ENCODE measurements at regions not wholly inside any gene's neighbourhood (a gene's known extent, or its start where the extent isn't known, plus 50 kb on each side); places are given as distances from the start of the nearest gene placed in this dataset.

- BruUV-seq (replicated peaks), result no TSS peak
Measured at GRCh38 chr4:136277741-136278140, 1254.6 kb downstream of the PCDH18 start.

DNA sequence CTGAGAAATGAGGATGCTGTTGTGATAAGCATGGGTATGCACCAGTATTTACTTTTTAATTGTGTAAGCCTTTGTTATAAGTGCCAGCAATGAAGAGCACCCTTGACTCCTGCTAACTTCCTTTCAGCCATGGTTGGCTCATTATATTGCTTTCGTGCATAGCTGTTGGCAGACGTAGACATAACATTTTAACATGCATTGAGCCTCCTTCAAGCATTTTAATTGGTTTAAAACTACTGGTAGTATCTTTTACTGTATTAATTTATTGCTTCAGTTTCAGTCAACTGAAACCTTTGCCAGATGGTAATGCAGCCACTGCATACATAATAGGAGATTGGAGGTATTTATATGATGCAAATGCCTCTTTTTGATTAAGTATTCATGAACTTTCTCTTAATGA is 1285.4 kb downstream of the PCDH18 start:
- TF ChIP-seq SIN3A (IDR thresholded peaks at IDR 0.05; ENCODE audit: borderline replicate concordance, insufficient read depth, low read depth, low read length) (no peak), TCF7L2 (IDR thresholded peaks at IDR 0.05; ENCODE audit: low read depth, low read length) (no peak), POLR2AphosphoS5 (IDR thresholded peaks at IDR 0.05; ENCODE audit: low read depth, low read length) (no peak), REST (IDR thresholded peaks at IDR 0.05; ENCODE audit: insufficient read depth in 1 of 2, low read depth in 2 of 2, low read length in 1 of 2) (no peak)
- TF ChIP-seq, protein P1, sequence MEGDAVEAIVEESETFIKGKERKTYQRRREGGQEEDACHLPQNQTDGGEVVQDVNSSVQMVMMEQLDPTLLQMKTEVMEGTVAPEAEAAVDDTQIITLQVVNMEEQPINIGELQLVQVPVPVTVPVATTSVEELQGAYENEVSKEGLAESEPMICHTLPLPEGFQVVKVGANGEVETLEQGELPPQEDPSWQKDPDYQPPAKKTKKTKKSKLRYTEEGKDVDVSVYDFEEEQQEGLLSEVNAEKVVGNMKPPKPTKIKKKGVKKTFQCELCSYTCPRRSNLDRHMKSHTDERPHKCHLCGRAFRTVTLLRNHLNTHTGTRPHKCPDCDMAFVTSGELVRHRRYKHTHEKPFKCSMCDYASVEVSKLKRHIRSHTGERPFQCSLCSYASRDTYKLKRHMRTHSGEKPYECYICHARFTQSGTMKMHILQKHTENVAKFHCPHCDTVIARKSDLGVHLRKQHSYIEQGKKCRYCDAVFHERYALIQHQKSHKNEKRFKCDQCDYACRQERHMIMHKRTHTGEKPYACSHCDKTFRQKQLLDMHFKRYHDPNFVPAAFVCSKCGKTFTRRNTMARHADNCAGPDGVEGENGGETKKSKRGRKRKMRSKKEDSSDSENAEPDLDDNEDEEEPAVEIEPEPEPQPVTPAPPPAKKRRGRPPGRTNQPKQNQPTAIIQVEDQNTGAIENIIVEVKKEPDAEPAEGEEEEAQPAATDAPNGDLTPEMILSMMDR (IDR thresholded peaks at IDR 0.05), result no peak
- H3K4me3 ChIP-seq (ENCODE audit: low read depth in 2 of 2, low read length in 2 of 2), result no peak overlapping the region
- DNase-seq (ENCODE audit: low read depth, low spot score) (no peak), ATAC-seq (no peak)
- no peak overlapping the region for H3K27ac ChIP-seq (ENCODE audit: low read length)
- in situ Hi-C loops (cut with HindIII; ENCODE audit: low pct_unique_long_range_greater_than_20kb, low sequenced_read_pairs) (no loop called here), intact Hi-C loops (cut with micrococcal nuclease; ENCODE audit: unreplicated experiment) (no loop called here)
- no peaks in the 10 kb centered on the region for H3K4me1 ChIP-seq (ENCODE audit: control insufficient read depth, insufficient read depth, low read length)
- ChIA-PET CTCF (no interaction called here), POLR2A (no interaction called here)
- no TSS peak for BruUV-seq (replicated peaks)
- H3K36me3 ChIP-seq (ENCODE audit: control insufficient read depth, insufficient read depth, low read length), result no peaks in the 10 kb centered on the region
- H3K27me3 ChIP-seq (ENCODE audit: control insufficient read depth, insufficient read depth, low read length), result no peaks in the 10 kb centered on the region
- no peaks in the 10 kb centered on the region for H3K9me3 ChIP-seq (ENCODE audit: control insufficient read depth, insufficient read depth, low read depth, low read length)

More at GRCh38 chr4:136277741-136278140, 1254.6 kb downstream of the PCDH18 start:
- H3K9me3 ChIP-seq (ENCODE audit: control insufficient read depth, insufficient read depth, low read depth, low read length), result no peaks in the 10 kb centered on the region
- intact Hi-C loops (cut with micrococcal nuclease; ENCODE audit: unreplicated experiment), result no loop called here
- ChIA-PET CTCF (no interaction called here), POLR2A (no interaction called here)
- no peak overlapping the region for H3K4me3 ChIP-seq (ENCODE audit: low read depth in 2 of 2, low read length in 2 of 2)
- in situ Hi-C loops (cut with HindIII; ENCODE audit: low pct_unique_long_range_greater_than_20kb, low sequenced_read_pairs), result no loop called here
- H3K36me3 ChIP-seq (ENCODE audit: control insufficient read depth, insufficient read depth, low read length), result no peaks in the 10 kb centered on the region
- TF ChIP-seq REST (IDR thresholded peaks at IDR 0.05; ENCODE audit: insufficient read depth in 1 of 2, low read depth in 2 of 2, low read length in 1 of 2) (no peak), POLR2AphosphoS5 (IDR thresholded peaks at IDR 0.05; ENCODE audit: low read depth, low read length) (no peak), SIN3A (IDR thresholded peaks at IDR 0.05; ENCODE audit: borderline replicate concordance, insufficient read depth, low read depth, low read length) (no peak), TCF7L2 (IDR thresholded peaks at IDR 0.05; ENCODE audit: low read depth, low read length) (no peak)
- TF ChIP-seq, protein P1 (IDR thresholded peaks at IDR 0.05), result no peak
- ATAC-seq (no peak), DNase-seq (ENCODE audit: low read depth, low spot score) (no peak)
- no peak overlapping the region for H3K27ac ChIP-seq (ENCODE audit: low read length)
- H3K4me1 ChIP-seq (ENCODE audit: control insufficient read depth, insufficient read depth, low read length), result no peaks in the 10 kb centered on the region
- H3K27me3 ChIP-seq (ENCODE audit: control insufficient read depth, insufficient read depth, low read length), result no peaks in the 10 kb centered on the region

Data from Panc1 (cell line).